ENCODE measurements at regions not wholly inside any gene's neighbourhood (a gene's known extent, or its start where the extent isn't known, plus 50 kb on each side); places are given as distances from the start of the nearest gene placed in this dataset.
"Not testable (repeated sequence)": the region's sequence is repeated elsewhere in the genome, so short reads cannot be mapped to it uniquely, and the experiment has no call there.

DNA sequence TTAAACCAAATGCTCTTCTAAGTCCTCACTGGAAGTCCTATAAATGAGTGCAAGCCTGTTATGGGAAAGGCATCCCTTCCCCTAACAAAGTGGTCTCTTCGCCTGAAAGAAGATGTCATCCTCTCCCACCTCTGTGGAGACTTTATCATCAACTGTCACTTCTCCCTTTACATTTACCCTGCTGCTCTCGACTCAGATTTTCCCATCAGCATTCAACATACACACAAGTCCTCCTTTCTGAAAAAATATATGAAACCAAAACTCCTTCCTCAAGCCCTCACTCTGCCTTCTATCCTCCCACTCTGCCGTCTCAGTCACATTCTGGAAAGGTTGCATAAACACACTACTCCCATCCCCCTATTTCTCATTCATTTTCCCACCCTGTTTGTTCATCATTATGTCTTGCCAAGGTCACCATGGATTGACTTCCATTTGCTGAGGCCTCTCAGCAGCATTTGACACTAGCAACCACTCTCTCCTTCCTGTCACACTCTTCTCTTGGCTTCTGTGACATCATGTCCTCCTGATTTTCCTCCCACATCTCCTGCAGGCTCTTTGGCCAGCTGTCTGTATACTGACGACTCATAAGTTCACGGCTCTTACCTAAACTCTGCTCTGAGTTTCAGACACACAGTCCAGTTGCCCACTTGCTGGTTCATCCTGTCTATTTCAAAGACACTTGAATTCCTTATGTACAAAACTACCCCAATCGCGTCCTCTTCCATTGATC, 70.3 kb upstream of the SMAD3 start:
- Histone ChIP-seq H3K9me3 (ENCODE audit: control insufficient read depth in 2 of 2, insufficient read depth in 1 of 2, low read depth in 1 of 2, low read length in 1 of 2) (no peaks in the 10 kb centered on the region), H3K27me3 (ENCODE audit: control insufficient read depth in 3 of 3, insufficient read depth in 3 of 3, low read length in 3 of 3) (no peaks in the 10 kb centered on the region), H3K4me3 (ENCODE audit: low read depth in 1 of 3, low read length in 3 of 3) (no peak overlapping the region), H3K4me1 (ENCODE audit: control insufficient read depth in 3 of 3, insufficient read depth in 2 of 3, low read depth in 1 of 3, low read length in 2 of 3) (peaks cover 0 to 3% (median 0%) of the 10 kb centered on the region in 3 donors), H3K36me3 (ENCODE audit: control insufficient read depth in 3 of 3, insufficient read depth in 2 of 3, low read depth in 1 of 3, low read length in 3 of 3) (no peaks in the 10 kb centered on the region), H3K27ac (ENCODE audit: low read depth in 1 of 3, low read length in 2 of 3) (no peak overlapping the region)
- DNase-seq (no peak), FAIRE-seq (no peak)
- WGBS, 3 donors, result 77 to 94% (median 88%) methylated on average over 7 of the region's 7 CpGs

DNA sequence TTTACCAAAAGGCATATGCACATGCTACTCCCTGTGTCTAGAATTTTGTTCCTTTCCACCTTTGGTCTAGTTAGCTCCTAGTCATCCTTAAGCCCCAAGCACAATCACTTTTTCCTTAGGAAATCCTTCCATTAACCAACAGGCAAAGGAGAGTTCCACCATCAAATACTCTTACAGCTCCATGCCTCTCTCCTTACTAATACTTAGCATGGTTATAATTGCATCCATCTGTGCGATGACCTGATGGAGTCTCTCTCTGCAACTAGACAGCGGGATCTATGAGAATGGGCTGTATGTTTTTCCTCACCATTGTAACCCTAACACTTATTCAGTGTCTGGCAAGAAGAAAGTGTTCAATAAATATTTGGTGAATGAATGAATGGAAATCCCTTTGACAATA, 69.3 kb upstream of the SMAD3 start:
- H3K27me3 ChIP-seq (ENCODE audit: control insufficient read depth in 3 of 3, insufficient read depth in 3 of 3, low read length in 3 of 3), result no peaks in the 10 kb centered on the region
- H3K27ac ChIP-seq (ENCODE audit: low read depth in 1 of 3, low read length in 2 of 3), result no peak overlapping the region
- H3K4me3 ChIP-seq (ENCODE audit: low read depth in 1 of 3, low read length in 3 of 3), result no peak overlapping the region
- 96 to 97% (median 97%) methylated on average over 2 of the region's 2 CpGs for WGBS, 3 donors
- DNase-seq, result no peak
- H3K9me3 ChIP-seq (ENCODE audit: control insufficient read depth in 2 of 2, insufficient read depth in 1 of 2, low read depth in 1 of 2, low read length in 1 of 2), result no peaks in the 10 kb centered on the region
- FAIRE-seq, result no peak
- H3K4me1 ChIP-seq (ENCODE audit: control insufficient read depth in 3 of 3, insufficient read depth in 2 of 3, low read depth in 1 of 3, low read length in 2 of 3), result peaks cover 0 to 3% (median 0%) of the 10 kb centered on the region in 3 donors
- H3K36me3 ChIP-seq (ENCODE audit: control insufficient read depth in 3 of 3, insufficient read depth in 2 of 3, low read depth in 1 of 3, low read length in 3 of 3), result no peaks in the 10 kb centered on the region

DNA sequence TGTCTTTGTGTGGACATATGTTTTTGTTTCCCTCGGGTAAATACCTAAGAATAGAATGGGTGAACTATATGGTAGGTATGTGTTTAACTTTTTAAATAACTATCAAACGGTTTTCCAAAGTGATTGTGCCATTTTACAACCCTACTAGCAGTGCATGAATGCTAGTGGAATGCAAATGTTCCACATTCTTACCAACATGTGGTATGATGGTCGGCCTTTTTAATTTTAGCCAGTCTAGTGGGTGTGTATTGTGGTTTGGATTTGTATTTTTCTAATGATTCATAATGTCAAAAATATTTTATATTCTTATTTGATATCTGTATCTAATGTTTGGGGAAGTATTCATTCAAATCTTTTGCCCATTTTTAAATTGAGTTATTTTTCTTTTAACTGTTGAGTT, 68.2 kb upstream of the SMAD3 start:
- Histone ChIP-seq H3K4me3 (ENCODE audit: low read depth in 1 of 3, low read length in 3 of 3) (no peak overlapping the region), H3K27ac (ENCODE audit: low read depth in 1 of 3, low read length in 2 of 3) (no peak overlapping the region), H3K27me3 (ENCODE audit: control insufficient read depth in 3 of 3, insufficient read depth in 3 of 3, low read length in 3 of 3) (no peaks in the 10 kb centered on the region), H3K36me3 (ENCODE audit: control insufficient read depth in 3 of 3, insufficient read depth in 2 of 3, low read depth in 1 of 3, low read length in 3 of 3) (no peaks in the 10 kb centered on the region), H3K4me1 (ENCODE audit: control insufficient read depth in 3 of 3, insufficient read depth in 2 of 3, low read depth in 1 of 3, low read length in 2 of 3) (peaks cover 0 to 3% (median 0%) of the 10 kb centered on the region in 3 donors), H3K9me3 (ENCODE audit: control insufficient read depth in 2 of 2, insufficient read depth in 1 of 2, low read depth in 1 of 2, low read length in 1 of 2) (no peaks in the 10 kb centered on the region)
- 68 to 75% (median 70%) methylated on average over 3 of the region's 3 CpGs for WGBS, 3 donors
- no peak for FAIRE-seq
- DNase-seq, result no peak

DNA sequence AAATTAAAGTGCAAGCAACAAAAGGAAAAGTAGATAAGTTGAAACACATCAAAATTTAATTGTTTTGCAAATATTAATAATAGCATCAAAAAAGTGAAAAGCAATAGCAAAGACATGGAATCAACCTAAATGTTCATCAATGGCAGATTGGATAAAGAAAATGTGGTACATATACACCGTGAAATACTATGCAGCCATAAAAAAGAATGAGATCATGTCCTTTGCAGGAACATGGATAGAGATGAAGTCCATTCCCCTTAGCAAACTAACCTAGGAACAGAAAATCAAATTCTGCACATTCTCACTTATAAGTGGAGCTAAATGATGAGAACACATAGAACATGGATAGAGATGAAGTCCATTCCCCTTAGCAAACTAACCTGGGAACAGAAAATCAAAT, 67.2 kb upstream of the SMAD3 start:
- H3K4me1 ChIP-seq (ENCODE audit: control insufficient read depth in 3 of 3, insufficient read depth in 2 of 3, low read depth in 1 of 3, low read length in 2 of 3); H3K4me3 ChIP-seq (ENCODE audit: low read depth in 1 of 3, low read length in 3 of 3); H3K27me3 ChIP-seq (ENCODE audit: control insufficient read depth in 3 of 3, insufficient read depth in 3 of 3, low read length in 3 of 3); DNase-seq; H3K9me3 ChIP-seq (ENCODE audit: control insufficient read depth in 2 of 2, insufficient read depth in 1 of 2, low read depth in 1 of 2, low read length in 1 of 2); H3K27ac ChIP-seq (ENCODE audit: low read depth in 1 of 3, low read length in 2 of 3); FAIRE-seq; H3K36me3 ChIP-seq (ENCODE audit: control insufficient read depth in 3 of 3, insufficient read depth in 2 of 3, low read depth in 1 of 3, low read length in 3 of 3): not testable (repeated sequence)
- 92 to 100% (median 93%) methylated on average over 1 of the region's 1 CpG for WGBS, 3 donors

DNA sequence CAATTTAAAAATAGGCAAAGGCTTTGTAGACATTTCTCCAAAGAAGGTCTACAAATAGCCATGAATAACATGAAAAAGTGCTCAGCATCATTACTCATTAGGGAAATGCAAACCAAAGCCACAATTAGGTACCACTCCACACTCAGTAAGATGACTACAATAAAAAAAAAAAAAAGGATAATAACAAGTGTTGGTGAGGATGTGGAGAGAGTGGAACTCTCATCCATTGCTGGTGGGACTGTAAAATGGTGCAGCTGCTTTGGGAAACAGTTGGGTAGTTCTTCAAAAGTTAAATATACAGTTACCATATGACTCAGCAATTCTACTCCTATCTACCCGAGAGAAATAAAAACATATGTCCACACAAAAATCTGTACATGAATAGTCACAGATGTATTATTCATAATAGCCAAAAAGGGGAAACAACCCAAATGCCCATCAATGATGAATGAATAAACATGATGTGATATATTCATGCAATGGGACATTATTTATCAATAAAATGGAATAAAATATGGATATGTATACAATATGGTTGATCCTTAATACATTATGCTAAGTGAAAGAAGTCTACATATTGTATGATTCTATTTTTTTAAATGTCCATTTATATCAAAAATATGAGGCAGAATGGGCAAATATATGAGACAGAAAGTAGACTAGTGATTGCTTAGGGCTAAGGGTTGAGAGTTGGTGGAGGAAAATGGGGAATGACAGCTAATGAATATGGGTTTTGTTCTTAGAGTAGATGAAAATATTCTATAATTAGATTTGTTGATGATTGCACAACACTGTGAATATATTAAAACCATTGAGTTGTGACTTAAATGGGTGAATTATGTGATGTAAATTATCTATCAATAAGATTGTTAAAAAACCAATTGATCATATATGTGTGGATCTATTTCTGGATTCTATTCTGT, 66.1 kb upstream of the SMAD3 start:
- no peak for DNase-seq
- Histone ChIP-seq H3K36me3 (ENCODE audit: control insufficient read depth in 3 of 3, insufficient read depth in 2 of 3, low read depth in 1 of 3, low read length in 3 of 3) (no peaks in the 10 kb centered on the region), H3K4me3 (ENCODE audit: low read depth in 1 of 3, low read length in 3 of 3) (no peak overlapping the region), H3K27me3 (ENCODE audit: control insufficient read depth in 3 of 3, insufficient read depth in 3 of 3, low read length in 3 of 3) (no peaks in the 10 kb centered on the region), H3K4me1 (ENCODE audit: control insufficient read depth in 3 of 3, insufficient read depth in 2 of 3, low read depth in 1 of 3, low read length in 2 of 3) (no peaks in the 10 kb centered on the region), H3K27ac (ENCODE audit: low read depth in 1 of 3, low read length in 2 of 3) (no peak overlapping the region), H3K9me3 (ENCODE audit: control insufficient read depth in 2 of 2, insufficient read depth in 1 of 2, low read depth in 1 of 2, low read length in 1 of 2) (no peaks in the 10 kb centered on the region)
- FAIRE-seq, result no peak
- 59 to 78% (median 65%) methylated on average over 1 of the region's 1 CpG for WGBS, 3 donors

DNA sequence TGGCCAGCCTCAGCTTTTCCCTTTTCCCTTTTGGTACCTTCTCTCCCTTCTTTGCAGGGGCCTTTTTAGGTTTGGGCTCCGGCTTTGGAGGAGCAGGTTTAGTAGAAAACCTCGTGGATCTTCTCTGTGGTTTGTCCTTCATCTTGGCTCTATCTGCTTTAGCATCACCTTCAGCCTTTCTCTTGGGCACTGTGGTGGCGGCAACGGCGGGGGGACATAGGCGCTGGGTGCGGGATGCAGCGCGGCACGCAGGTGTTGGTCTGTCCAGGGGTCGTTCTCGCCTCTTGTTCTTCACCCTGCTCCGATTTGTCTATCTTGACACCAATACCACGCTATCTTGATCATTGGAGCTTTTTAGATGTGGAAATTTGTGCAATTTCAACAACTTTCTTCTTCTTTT, 64.5 kb upstream of the SMAD3 start:
- no peaks in the 10 kb centered on the region for H3K4me1 ChIP-seq (ENCODE audit: control insufficient read depth in 3 of 3, insufficient read depth in 2 of 3, low read depth in 1 of 3, low read length in 2 of 3)
- no peaks in the 10 kb centered on the region for H3K36me3 ChIP-seq (ENCODE audit: control insufficient read depth in 3 of 3, insufficient read depth in 2 of 3, low read depth in 1 of 3, low read length in 3 of 3)
- no peaks in the 10 kb centered on the region for H3K27me3 ChIP-seq (ENCODE audit: control insufficient read depth in 3 of 3, insufficient read depth in 3 of 3, low read length in 3 of 3)
- FAIRE-seq (no peak), DNase-seq (no peak)
- WGBS, 3 donors, result 93 to 96% (median 93%) methylated on average over 14 of the region's 14 CpGs
- no peak overlapping the region for H3K27ac ChIP-seq (ENCODE audit: low read depth in 1 of 3, low read length in 2 of 3)
- no peaks in the 10 kb centered on the region for H3K9me3 ChIP-seq (ENCODE audit: control insufficient read depth in 2 of 2, insufficient read depth in 1 of 2, low read depth in 1 of 2, low read length in 1 of 2)
- H3K4me3 ChIP-seq (ENCODE audit: low read depth in 1 of 3, low read length in 3 of 3), result no peak overlapping the region

DNA sequence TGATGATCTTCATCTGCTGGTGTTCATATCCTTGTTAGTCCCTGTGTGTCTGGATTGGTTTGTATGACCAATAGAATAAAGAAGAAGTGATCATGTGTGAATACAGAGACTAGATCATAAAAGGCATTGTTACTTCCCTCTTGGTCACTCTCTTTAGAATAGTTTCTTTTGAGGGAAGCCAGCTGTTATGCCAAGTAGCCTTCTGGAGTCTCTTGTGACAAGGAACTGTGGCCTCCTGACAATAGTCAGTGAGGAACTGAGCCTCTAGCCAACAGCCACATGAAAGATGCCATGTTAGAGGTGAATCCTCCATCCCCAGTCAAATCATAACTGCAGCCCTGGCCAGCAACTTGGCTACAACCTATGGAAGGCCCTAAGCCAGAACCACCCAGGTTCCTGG, 63.0 kb upstream of the SMAD3 start:
- H3K4me3 ChIP-seq (ENCODE audit: low read depth in 1 of 3, low read length in 3 of 3), result no peak overlapping the region
- FAIRE-seq, result no peak
- H3K27ac ChIP-seq (ENCODE audit: low read depth in 1 of 3, low read length in 2 of 3), result no peak overlapping the region
- no peaks in the 10 kb centered on the region for H3K36me3 ChIP-seq (ENCODE audit: control insufficient read depth in 3 of 3, insufficient read depth in 2 of 3, low read depth in 1 of 3, low read length in 3 of 3)
- no peaks in the 10 kb centered on the region for H3K27me3 ChIP-seq (ENCODE audit: control insufficient read depth in 3 of 3, insufficient read depth in 3 of 3, low read length in 3 of 3)
- H3K9me3 ChIP-seq (ENCODE audit: control insufficient read depth in 2 of 2, insufficient read depth in 1 of 2, low read depth in 1 of 2, low read length in 1 of 2), result no peaks in the 10 kb centered on the region
- H3K4me1 ChIP-seq (ENCODE audit: control insufficient read depth in 3 of 3, insufficient read depth in 2 of 3, low read depth in 1 of 3, low read length in 2 of 3), result no peaks in the 10 kb centered on the region
- no peak for DNase-seq

DNA sequence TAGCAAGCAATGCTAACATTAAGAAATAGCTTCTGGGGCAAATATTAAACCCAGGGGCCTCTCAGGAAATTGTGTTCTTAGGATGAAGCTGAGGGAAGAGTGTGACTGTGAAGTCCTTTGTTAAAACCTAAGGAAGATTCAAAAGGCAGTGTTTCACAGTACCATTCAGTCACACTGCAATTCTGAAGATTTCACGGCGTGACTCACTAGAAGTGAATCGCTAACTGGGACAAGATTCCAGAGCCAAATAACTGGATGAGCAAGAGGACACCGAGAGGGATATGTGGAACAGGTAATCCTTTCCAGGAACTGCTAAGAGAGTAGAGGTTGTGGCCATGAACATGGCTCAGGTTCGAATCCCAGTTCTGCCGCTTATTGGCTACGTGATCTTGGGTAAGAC, 61.8 kb upstream of the SMAD3 start:
- no peak for FAIRE-seq
- Histone ChIP-seq H3K27ac (ENCODE audit: low read depth in 1 of 3, low read length in 2 of 3) (no peak overlapping the region), H3K36me3 (ENCODE audit: control insufficient read depth in 3 of 3, insufficient read depth in 2 of 3, low read depth in 1 of 3, low read length in 3 of 3) (no peaks in the 10 kb centered on the region), H3K4me3 (ENCODE audit: low read depth in 1 of 3, low read length in 3 of 3) (no peak overlapping the region), H3K4me1 (ENCODE audit: control insufficient read depth in 3 of 3, insufficient read depth in 2 of 3, low read depth in 1 of 3, low read length in 2 of 3) (no peaks in the 10 kb centered on the region), H3K27me3 (ENCODE audit: control insufficient read depth in 3 of 3, insufficient read depth in 3 of 3, low read length in 3 of 3) (no peaks in the 10 kb centered on the region), H3K9me3 (ENCODE audit: control insufficient read depth in 2 of 2, insufficient read depth in 1 of 2, low read depth in 1 of 2, low read length in 1 of 2) (no peaks in the 10 kb centered on the region)
- 92 to 96% (median 93%) methylated on average over 7 of the region's 7 CpGs for WGBS, 3 donors
- DNase-seq, result no peak
